AG04449 (cell line): ENCODE measurements at regions not wholly inside any gene's neighbourhood (a gene's known extent, or its start where the extent isn't known, plus 50 kb on each side); places are given as distances from the start of the nearest gene placed in this dataset.

Experiments used
- CTCF ChIA-PET: fragments of 350-600 bp; formaldehyde crosslinking; extraction: SDS; loops from one replicate; lab custom pipeline; 2021; ENCODE audit warnings: antibody characterized with exemption; lab: Yijun Ruan, JAX
- POLR2A ChIA-PET: fragments of 400-600, 350-600 bp; formaldehyde crosslinking; extraction: SDS; loops from one replicate; lab custom pipeline; 2020; ENCODE audit warnings: antibody characterized with exemption, inconsistent platforms; lab: Yijun Ruan, JAX
- DNase-seq: peaks from one replicate; pipeline ENCODE4 v3.0.0-alpha.2; 2010; ENCODE audit warnings: low read depth, low spot score
- H3K4me3 ChIP-seq: 2 replicates; pipeline ENCODE4 v1.5.1; 2011; ENCODE audit warnings: low read depth, mild to moderate bottlenecking, control low read depth, low read length
- TF ChIP-seq, protein P1 (sequence below): IDR thresholded peaks from one replicate; pipeline ENCODE4 v1.5.1; 2011; ENCODE audit warnings: mild to moderate bottlenecking, moderate library complexity, low read length, control low read depth, inconsistent platforms; ENCODE audit not compliant: insufficient read depth; ENCODE audit errors: missing control alignments

DNA sequence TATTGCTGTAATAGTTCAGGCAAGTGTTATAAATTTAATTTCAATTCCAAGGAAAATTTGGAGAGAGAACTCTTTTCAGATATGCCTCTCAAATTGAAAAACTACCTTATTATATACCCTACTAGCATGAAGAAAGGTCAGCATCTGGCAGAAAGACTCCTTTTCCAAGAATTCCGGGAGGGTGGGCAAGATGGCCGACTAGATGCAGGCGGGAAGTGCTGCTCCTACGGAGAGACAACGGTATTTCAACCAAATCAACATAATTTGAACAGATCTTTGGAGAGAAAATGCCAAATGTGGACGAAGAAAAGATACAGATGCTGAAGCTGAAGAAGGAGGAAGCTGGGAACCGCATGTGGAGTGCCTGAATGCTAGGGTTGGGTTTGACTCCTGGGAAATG lies 53.8 kb upstream of the INTU start:
- ChIA-PET POLR2A (no interaction called here), CTCF (interaction anchor here (2.1 kb wide), 1 partner anchor 8 kb away, joined by 7 read pairs; no protein-coding TSS in a partner anchor)
- H3K4me3 ChIP-seq = no peak overlapping the region
- TF ChIP-seq, protein P1, sequence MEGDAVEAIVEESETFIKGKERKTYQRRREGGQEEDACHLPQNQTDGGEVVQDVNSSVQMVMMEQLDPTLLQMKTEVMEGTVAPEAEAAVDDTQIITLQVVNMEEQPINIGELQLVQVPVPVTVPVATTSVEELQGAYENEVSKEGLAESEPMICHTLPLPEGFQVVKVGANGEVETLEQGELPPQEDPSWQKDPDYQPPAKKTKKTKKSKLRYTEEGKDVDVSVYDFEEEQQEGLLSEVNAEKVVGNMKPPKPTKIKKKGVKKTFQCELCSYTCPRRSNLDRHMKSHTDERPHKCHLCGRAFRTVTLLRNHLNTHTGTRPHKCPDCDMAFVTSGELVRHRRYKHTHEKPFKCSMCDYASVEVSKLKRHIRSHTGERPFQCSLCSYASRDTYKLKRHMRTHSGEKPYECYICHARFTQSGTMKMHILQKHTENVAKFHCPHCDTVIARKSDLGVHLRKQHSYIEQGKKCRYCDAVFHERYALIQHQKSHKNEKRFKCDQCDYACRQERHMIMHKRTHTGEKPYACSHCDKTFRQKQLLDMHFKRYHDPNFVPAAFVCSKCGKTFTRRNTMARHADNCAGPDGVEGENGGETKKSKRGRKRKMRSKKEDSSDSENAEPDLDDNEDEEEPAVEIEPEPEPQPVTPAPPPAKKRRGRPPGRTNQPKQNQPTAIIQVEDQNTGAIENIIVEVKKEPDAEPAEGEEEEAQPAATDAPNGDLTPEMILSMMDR = no peak
- no peak for DNase-seq

- CTCF ChIA-PET = no interaction called here
- POLR2A ChIA-PET = no interaction called here
- no peak for DNase-seq
- no peak overlapping the region for H3K4me3 ChIP-seq
- TF ChIP-seq, protein P1 = no peak
These were observed 52.9 kb upstream of the INTU start for GRCh38 chr4:127579821-127580220.

DNA sequence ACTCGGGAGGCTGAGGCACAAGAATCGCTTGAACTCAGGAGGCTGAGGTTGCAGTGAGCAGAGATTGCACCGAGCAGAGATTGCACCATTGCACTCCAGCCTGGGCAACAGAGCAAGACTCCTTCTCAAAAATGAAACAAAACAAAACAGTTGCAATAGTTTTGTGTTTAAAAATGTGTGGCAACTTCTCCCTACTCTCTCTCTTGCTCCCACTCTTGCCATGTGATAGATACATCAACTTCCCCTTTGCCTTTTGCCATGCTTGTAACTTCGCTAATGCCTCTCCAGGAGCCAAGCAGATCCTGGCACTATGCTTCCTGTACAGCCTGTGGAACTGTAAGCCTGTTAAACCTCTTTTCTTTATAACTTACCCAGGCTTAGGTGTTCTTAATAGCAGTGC lies 52.5 kb upstream of the INTU start:
- ChIA-PET CTCF (no interaction called here), POLR2A (no interaction called here)
- TF ChIP-seq, protein P1 = no peak
- no peak overlapping the region for H3K4me3 ChIP-seq
- DNase-seq = no peak

DNA sequence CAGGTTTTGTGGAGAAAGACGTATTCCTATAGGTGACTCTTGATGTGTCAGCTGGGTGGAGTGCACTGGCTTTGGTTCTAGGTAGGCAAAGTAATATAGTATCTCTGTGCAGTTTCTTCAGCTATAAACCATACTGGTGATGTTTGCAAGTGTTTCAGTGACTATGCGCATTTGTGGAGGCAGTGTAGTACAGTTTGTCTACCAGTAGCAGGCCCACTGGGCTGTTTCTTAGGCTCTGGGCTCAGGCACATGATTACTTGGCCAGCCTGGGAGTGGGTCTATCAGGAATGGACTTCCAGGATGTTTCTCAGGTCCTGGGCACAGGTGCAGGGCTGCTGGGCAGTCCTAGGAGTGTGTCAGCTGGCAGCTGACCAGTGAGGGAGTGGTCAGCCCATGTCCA lies 51.9 kb upstream of the INTU start:
- POLR2A ChIA-PET = no interaction called here
- H3K4me3 ChIP-seq = no peak overlapping the region
- no peak for DNase-seq
- CTCF ChIA-PET = no interaction called here
- TF ChIP-seq, protein P1 = no peak
